ENCODE measurements at regions not wholly inside any gene's neighbourhood (a gene's known extent, or its start where the extent isn't known, plus 50 kb on each side); places are given as distances from the start of the nearest gene placed in this dataset.

- TF ChIP-seq CBX2 (IDR thresholded peaks at IDR 0.05; ENCODE audit: low read depth, low read length) (no peak), CBX2 (CRISPR knock-in tag; IDR thresholded peaks at IDR 0.05; ENCODE audit: low read depth) (no peak), FOXA1 (IDR thresholded peaks at IDR 0.05) (no peak), FOXA1 (CRISPR knock-in tag; IDR thresholded peaks at IDR 0.05) (peak; percentile 86), ARNT (IDR thresholded peaks at IDR 0.05) (no peak), AKNA (CRISPR knock-in tag; IDR thresholded peaks at IDR 0.05; ENCODE audit: borderline replicate concordance) (no peak), BRD4 (CRISPR knock-in tag; IDR thresholded peaks at IDR 0.05) (peak; percentile 69; the same call in 1 of the 2 replicates), ZBTB40 (IDR thresholded peaks at IDR 0.05) (no peak), ZBTB40 (CRISPR knock-in tag; IDR thresholded peaks at IDR 0.05) (no peak), GZF1 (CRISPR knock-in tag; IDR thresholded peaks at IDR 0.05) (0 out of 2 replicates have a peak, but pooled peaks have one; percentile 48), SRSF9 (IDR thresholded peaks at IDR 0.05; ENCODE audit: borderline replicate concordance, insufficient read depth, low read depth, low read length, poor library complexity, severe bottlenecking) (no peak), ZNF713 (CRISPR knock-in tag; IDR thresholded peaks at IDR 0.05) (no peak), ZNF597 (CRISPR knock-in tag; IDR thresholded peaks at IDR 0.05) (no peak), ZBTB14 (CRISPR knock-in tag; IDR thresholded peaks at IDR 0.05) (no peak), HNRNPH1 (optimal IDR thresholded peaks at IDR 0.05; ENCODE audit: low read depth, low read length) (no peak)
These were observed 244.1 kb upstream of the STT3B start (continued) for GRCh38 chr3:31288641-31289100.

All from HepG2 (cell line).